ENCODE measurements at regions not wholly inside any gene's neighbourhood (a gene's known extent, or its start where the extent isn't known, plus 50 kb on each side); places are given as distances from the start of the nearest gene placed in this dataset.

DNA sequence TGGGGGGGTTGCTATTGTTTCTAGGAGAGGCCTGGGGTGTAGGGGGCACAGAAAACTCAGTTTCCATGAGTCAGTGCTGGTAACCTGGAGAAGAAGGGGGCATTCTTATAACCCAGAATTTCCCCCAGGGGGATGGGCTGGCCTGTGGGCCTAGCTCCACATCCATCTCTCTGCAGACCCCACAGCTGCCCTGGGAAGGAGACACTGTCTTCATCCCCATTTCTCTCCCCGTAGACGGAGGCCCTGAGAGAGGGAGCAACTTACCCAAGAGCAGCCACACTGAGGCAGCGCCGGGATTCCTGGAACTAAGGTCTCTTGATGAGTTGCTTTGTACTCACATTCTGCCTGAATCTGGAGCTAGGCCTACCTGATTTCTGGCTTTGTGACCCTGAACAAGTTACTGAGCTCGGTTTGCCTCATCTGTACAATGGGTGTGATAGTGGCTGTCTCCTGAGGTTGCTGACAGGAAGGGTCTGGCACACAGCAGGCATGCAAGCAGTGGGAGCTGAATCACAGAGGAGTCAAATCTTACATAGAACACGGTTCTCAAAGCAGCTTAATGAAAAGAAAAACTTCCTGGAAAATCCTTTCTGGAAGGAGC is 55.0 kb upstream of the LCTL start:
- H3K9me3 Mint-ChIP-seq (ENCODE audit: unreplicated experiment), result no peaks in the 10 kb centered on the region
- DNase-seq (ENCODE audit: low spot score), result no peak
- H3K36me3 Mint-ChIP-seq (ENCODE audit: low read depth, unreplicated experiment), result no peaks in the 10 kb centered on the region
- TF ChIP-seq CTCF (IDR thresholded peaks at IDR 0.05; ENCODE audit: unreplicated experiment), result no peak
- peak overlapping the region; percentile 65 for H3K4me3 Mint-ChIP-seq (ENCODE audit: unreplicated experiment)
- peaks cover 42% of the 10 kb centered on the region for H3K4me1 Mint-ChIP-seq (ENCODE audit: unreplicated experiment)
- H3K27ac Mint-ChIP-seq (ENCODE audit: unreplicated experiment), result no peak overlapping the region
- peaks cover 11% of the 10 kb centered on the region for H3K27me3 Mint-ChIP-seq (ENCODE audit: unreplicated experiment)

GRCh38 chr15:66621491-66622467 is 56.0 kb upstream of the LCTL start:
- no peak for DNase-seq (ENCODE audit: low spot score)
- Mint-ChIP-seq H3K4me1 (ENCODE audit: unreplicated experiment) (peaks cover 34% of the 10 kb centered on the region), H3K4me3 (ENCODE audit: unreplicated experiment) (peak overlapping the region; percentile 65), H3K27me3 (ENCODE audit: unreplicated experiment) (peaks cover 7% of the 10 kb centered on the region), H3K36me3 (ENCODE audit: low read depth, unreplicated experiment) (no peaks in the 10 kb centered on the region), H3K27ac (ENCODE audit: unreplicated experiment) (no peak overlapping the region), H3K9me3 (ENCODE audit: unreplicated experiment) (no peaks in the 10 kb centered on the region)
- TF ChIP-seq CTCF (IDR thresholded peaks at IDR 0.05; ENCODE audit: unreplicated experiment), result no peak

- Mint-ChIP-seq H3K27ac (ENCODE audit: unreplicated experiment) (peak overlapping the region; percentile 42), H3K4me3 (ENCODE audit: unreplicated experiment) (no peak overlapping the region), H3K9me3 (ENCODE audit: unreplicated experiment) (no peaks in the 10 kb centered on the region), H3K4me1 (ENCODE audit: unreplicated experiment) (peaks cover 26% of the 10 kb centered on the region), H3K36me3 (ENCODE audit: low read depth, unreplicated experiment) (no peaks in the 10 kb centered on the region), H3K27me3 (ENCODE audit: unreplicated experiment) (peaks cover 5% of the 10 kb centered on the region)
- TF ChIP-seq CTCF (IDR thresholded peaks at IDR 0.05; ENCODE audit: unreplicated experiment), result no peak
- DNase-seq (ENCODE audit: low spot score), result no peak
Observed at GRCh38 chr15:66622591-66623022, 56.8 kb upstream of the LCTL start.

GRCh38 chr15:66623801-66624453 is 58.1 kb upstream of the LCTL start:
- H3K4me3 Mint-ChIP-seq (ENCODE audit: unreplicated experiment), result no peak overlapping the region

More at GRCh38 chr15:66623801-66624453, 58.1 kb upstream of the LCTL start:
- Mint-ChIP-seq H3K9me3 (ENCODE audit: unreplicated experiment) (no peaks in the 10 kb centered on the region), H3K27ac (ENCODE audit: unreplicated experiment) (no peak overlapping the region), H3K27me3 (ENCODE audit: unreplicated experiment) (peaks cover 8% of the 10 kb centered on the region), H3K4me1 (ENCODE audit: unreplicated experiment) (peaks cover 22% of the 10 kb centered on the region), H3K36me3 (ENCODE audit: low read depth, unreplicated experiment) (no peaks in the 10 kb centered on the region)
- TF ChIP-seq CTCF (IDR thresholded peaks at IDR 0.05; ENCODE audit: unreplicated experiment), result no peak
- DNase-seq (ENCODE audit: low spot score), result no peak
